Body of pancreas (tissue), 4 donors: ENCODE measurements at regions not wholly inside any gene's neighbourhood (a gene's known extent, or its start where the extent isn't known, plus 50 kb on each side); places are given as distances from the start of the nearest gene placed in this dataset.

ENCODE experiments used
- ATAC-seq: fragments of 150-250 bp; one replicate; pipeline ENCODE4 v1.9.1; 2016
- DNase-seq, 4 donors: peaks; one replicate each; pipeline ENCODE4 v3.0.0-alpha.2; 2019
- H3K27ac ChIP-seq, 4 donors: fragments of 200-600 bp; sonication (generic); 1 replicate in 3 of 4; 2 replicates in 1 of 4; pipeline versions ENCODE4 v1.5.1 to v1.6.1; 2016 to 2019; ENCODE audit warnings: mild to moderate bottlenecking in 1 of 4, mixed read lengths in 1 of 4, moderate library complexity in 1 of 4
- H3K27me3 ChIP-seq, 2 donors: fragments of 200-600 bp; sonication (generic); one replicate each; pipeline ENCODE4 v1.6.0; 2016; ENCODE audit warnings: mild to moderate bottlenecking in 1 of 2
- H3K36me3 ChIP-seq, 2 donors: fragments of 200-600 bp; sonication (generic); replicated peaks in 1 of 2; 2 replicates each; pipeline ENCODE4 v1.5.1; 2016; ENCODE audit warnings: low read depth in 2 of 2; ENCODE audit not compliant: insufficient read depth in 1 of 2
- H3K4me1 ChIP-seq: fragments of 200-600 bp; sonication (generic); one replicate; pipeline ENCODE4 v1.6.0; 2016
- H3K4me3 ChIP-seq, 2 donors: fragments of 200-600 bp; sonication (generic); 1 replicate in 1 of 2; 2 replicates in 1 of 2; pipeline ENCODE4 v1.5.1; 2016 to 2019
- H3K9me3 ChIP-seq, 3 donors: fragments of 200-600 bp; sonication (generic); 1 replicate in 2 of 3; 2 replicates in 1 of 3; pipeline ENCODE4 v1.5.1; 2016
- CTCF ChIP-seq, 7 experiments: fragments of 450-650 bp in 4 of 7; fragments of 200-600 bp in 3 of 7; sonication (generic) in 3 of 7; IDR thresholded peaks; one replicate each; pipeline ENCODE4 v1.5.1; 2016 to 2019; ENCODE audit warnings: antibody characterized with exemption in 7 of 7
- POLR2A ChIP-seq, 3 donors: fragments of 450-650 bp; IDR thresholded peaks; one replicate each; pipeline ENCODE4 v1.6.1; 2016; ENCODE audit warnings: antibody characterized with exemption in 3 of 3, mild to moderate bottlenecking in 2 of 3
- WGBS, 2 donors: methylation state at CpG; one replicate each; pipeline ENCODE4 v1.1.5; 2017; 5-methylcytosine and 5-hydroxymethylcytosine counted together
- intact Hi-C: fragments of 100-400 bp; cut with DNase I; formaldehyde crosslinking; loops from one replicate; pipeline ENCODE4 v1.15.1; 2023

GRCh38 chrY:19351616-19352015, 392.9 kb downstream of the KDM5D start:
- no peak overlapping the region for H3K4me3 ChIP-seq
- WGBS, 2 donors: 18 to 39% methylated on average over 2 of the region's 2 CpGs
- H3K9me3 ChIP-seq: no peaks in the 10 kb centered on the region
- no peaks in the 10 kb centered on the region for H3K27me3 ChIP-seq
- H3K4me1 ChIP-seq: no peaks in the 10 kb centered on the region
- no peak for ATAC-seq
- no peak overlapping the region for H3K27ac ChIP-seq
- intact Hi-C loops: no loop called here
- DNase-seq: no peak
- TF ChIP-seq POLR2A (IDR thresholded peaks at IDR 0.05): no peak
- TF ChIP-seq CTCF (IDR thresholded peaks at IDR 0.05): no peak
- no peaks in the 10 kb centered on the region for H3K36me3 ChIP-seq

GRCh38 chrY:19321701-19322100, 422.8 kb downstream of the KDM5D start:
- Histone ChIP-seq H3K4me1 (no peaks in the 10 kb centered on the region), H3K27ac (no peak overlapping the region), H3K36me3 (no peaks in the 10 kb centered on the region), H3K9me3 (no peaks in the 10 kb centered on the region), H3K4me3 (no peak overlapping the region), H3K27me3 (no peaks in the 10 kb centered on the region)
- intact Hi-C loops: no loop called here
- ATAC-seq (peak; percentile 73), DNase-seq (no peak)
- no peak for TF ChIP-seq CTCF (IDR thresholded peaks at IDR 0.05)
- 15 to 27% methylated on average over 3 of the region's 3 CpGs for WGBS, 2 donors

GRCh38 chrY:19319135-19319534, 425.4 kb downstream of the KDM5D start:
- Histone ChIP-seq H3K4me1 (no peaks in the 10 kb centered on the region), H3K9me3 (no peaks in the 10 kb centered on the region), H3K36me3 (no peaks in the 10 kb centered on the region), H3K27me3 (no peaks in the 10 kb centered on the region), H3K27ac (no peak overlapping the region), H3K4me3 (no peak overlapping the region)
- WGBS, 2 donors: 54 to 78% methylated on average over 3 of the region's 3 CpGs
- intact Hi-C loops: no loop called here
- DNase-seq (no peak), ATAC-seq (no peak)
- TF ChIP-seq POLR2A (IDR thresholded peaks at IDR 0.05) (no peak), CTCF (IDR thresholded peaks at IDR 0.05) (no peak)

- H3K4me1 ChIP-seq: no peaks in the 10 kb centered on the region
- H3K27ac ChIP-seq: no peak overlapping the region
- H3K4me3 ChIP-seq: no peak overlapping the region
- no peaks in the 10 kb centered on the region for H3K36me3 ChIP-seq
- 25 to 80% methylated on average over 1 of the region's 1 CpG for WGBS, 2 donors
- intact Hi-C loops: no loop called here
- ATAC-seq: no peak
- no peak for DNase-seq
- H3K27me3 ChIP-seq: no peaks in the 10 kb centered on the region
- no peaks in the 10 kb centered on the region for H3K9me3 ChIP-seq
- TF ChIP-seq CTCF (IDR thresholded peaks at IDR 0.05): no peak
- TF ChIP-seq POLR2A (IDR thresholded peaks at IDR 0.05): no peak
Observed at GRCh38 chrY:19317271-19317987, 427.1 kb downstream of the KDM5D start.

GRCh38 chrY:19307627-19308026, 436.9 kb downstream of the KDM5D start:
- Histone ChIP-seq H3K9me3 (no peaks in the 10 kb centered on the region), H3K27me3 (no peaks in the 10 kb centered on the region), H3K4me1 (no peaks in the 10 kb centered on the region), H3K4me3 (no peak overlapping the region), H3K36me3 (no peaks in the 10 kb centered on the region), H3K27ac (no peak overlapping the region)
- ATAC-seq (no peak), DNase-seq (no peak)
- intact Hi-C loops: no loop called here
- TF ChIP-seq CTCF (IDR thresholded peaks at IDR 0.05) (no peak), POLR2A (IDR thresholded peaks at IDR 0.05) (no peak)
